Muscle of arm (tissue), 1 donor: ENCODE measurements at regions not wholly inside any gene's neighbourhood (a gene's known extent, or its start where the extent isn't known, plus 50 kb on each side); places are given as distances from the start of the nearest gene placed in this dataset.
A peak's percentile ranks its signal among the peaks of the same experiment; 100 is the strongest.
"Not testable (repeated sequence)": the region's sequence is repeated elsewhere in the genome, so short reads cannot be mapped to it uniquely, and the experiment has no call there.

ENCODE experiments used
- DNase-seq: peaks from one replicate; pipeline ENCODE4 v3.0.0-alpha.2; 2013

- DNase-seq: peak; percentile 33
Measured at GRCh38 chr16:48054881-48055601, 100.8 kb downstream of the ABCC12 start.

- DNase-seq: no peak
Measured at GRCh38 chr16:48053418-48053745, 102.4 kb downstream of the ABCC12 start.

- DNase-seq: no peak
Measured at GRCh38 chr16:48052731-48053417, 102.9 kb downstream of the ABCC12 start.

GRCh38 chr16:48050871-48051270 is 104.9 kb downstream of the ABCC12 start:
- DNase-seq: no peak

- no peak for DNase-seq
Measured at GRCh38 chr16:48049847-48050246, 105.9 kb downstream of the ABCC12 start.

- no peak for DNase-seq
Measured at GRCh38 chr16:48047720-48048119, 108.1 kb downstream of the ABCC12 start.

- no peak for DNase-seq
Measured at GRCh38 chr16:48047241-48047640, 108.6 kb downstream of the ABCC12 start.

GRCh38 chr16:48044117-48044516 is 111.7 kb downstream of the ABCC12 start:
- DNase-seq: no peak

- DNase-seq: no peak
Measured at GRCh38 chr16:48041981-48042421, 113.8 kb downstream of the ABCC12 start.

GRCh38 chr16:48035142-48035541 is 120.7 kb downstream of the ABCC12 start:
- DNase-seq: no peak

GRCh38 chr16:48030926-48031325 is 124.9 kb downstream of the ABCC12 start:
- no peak for DNase-seq

- no peak for DNase-seq
Measured at GRCh38 chr16:48029768-48030167, 126.0 kb downstream of the ABCC12 start.

- DNase-seq: no peak
Measured at GRCh38 chr16:48025359-48025758, 130.4 kb downstream of the ABCC12 start.

GRCh38 chr16:48024042-48024441 is 131.8 kb downstream of the ABCC12 start:
- DNase-seq: no peak

- no peak for DNase-seq
Measured at GRCh38 chr16:48022496-48022895, 133.3 kb downstream of the ABCC12 start.

- not testable (repeated sequence) for DNase-seq
Measured at GRCh38 chr16:48020617-48021016, 135.2 kb downstream of the ABCC12 start.

GRCh38 chr16:48014349-48015135 is 141.3 kb downstream of the ABCC12 start:
- DNase-seq: no peak

GRCh38 chr16:48013491-48013901 is 142.3 kb downstream of the ABCC12 start:
- no peak for DNase-seq

GRCh38 chr16:48011878-48012658 is 143.7 kb downstream of the ABCC12 start:
- no peak for DNase-seq

- DNase-seq: no peak
Measured at GRCh38 chr16:48011466-48011865, 144.3 kb downstream of the ABCC12 start.

- DNase-seq: no peak
Measured at GRCh38 chr16:48008011-48008525, 147.7 kb downstream of the ABCC12 start.
